ENCODE measurements at regions not wholly inside any gene's neighbourhood (a gene's known extent, or its start where the extent isn't known, plus 50 kb on each side); places are given as distances from the start of the nearest gene placed in this dataset.
A peak's percentile ranks its signal among the peaks of the same experiment; 100 is the strongest.

GRCh38 chr3:56985460-56985859, 75.0 kb upstream of the SPATA12 start:
- no peak for DNase-seq (ENCODE audit: low read depth)

DNA sequence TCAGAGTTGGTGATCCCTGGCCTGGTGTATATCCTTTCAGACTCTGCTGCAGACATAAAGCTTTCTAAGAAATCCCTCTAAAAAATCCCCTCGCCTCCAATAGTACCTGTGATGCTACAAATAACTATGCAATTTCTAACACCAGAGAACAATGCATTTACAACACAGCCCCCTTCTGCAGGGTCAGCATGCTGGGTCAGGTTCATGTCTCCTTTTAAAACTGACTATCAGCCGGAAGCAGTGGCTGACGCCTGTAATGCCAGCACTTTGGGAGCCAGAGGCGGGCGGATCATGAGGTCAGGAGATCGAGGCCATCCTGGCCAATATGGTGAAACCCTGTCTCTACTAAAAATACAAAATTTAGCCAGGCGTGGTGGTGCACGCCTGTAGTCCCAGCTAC, 77.0 kb upstream of the SPATA12 start:
- DNase-seq (ENCODE audit: low read depth) = no peak

GRCh38 chr3:56981445-56982230, 78.8 kb upstream of the SPATA12 start:
- no peak for DNase-seq (ENCODE audit: low read depth)

DNA sequence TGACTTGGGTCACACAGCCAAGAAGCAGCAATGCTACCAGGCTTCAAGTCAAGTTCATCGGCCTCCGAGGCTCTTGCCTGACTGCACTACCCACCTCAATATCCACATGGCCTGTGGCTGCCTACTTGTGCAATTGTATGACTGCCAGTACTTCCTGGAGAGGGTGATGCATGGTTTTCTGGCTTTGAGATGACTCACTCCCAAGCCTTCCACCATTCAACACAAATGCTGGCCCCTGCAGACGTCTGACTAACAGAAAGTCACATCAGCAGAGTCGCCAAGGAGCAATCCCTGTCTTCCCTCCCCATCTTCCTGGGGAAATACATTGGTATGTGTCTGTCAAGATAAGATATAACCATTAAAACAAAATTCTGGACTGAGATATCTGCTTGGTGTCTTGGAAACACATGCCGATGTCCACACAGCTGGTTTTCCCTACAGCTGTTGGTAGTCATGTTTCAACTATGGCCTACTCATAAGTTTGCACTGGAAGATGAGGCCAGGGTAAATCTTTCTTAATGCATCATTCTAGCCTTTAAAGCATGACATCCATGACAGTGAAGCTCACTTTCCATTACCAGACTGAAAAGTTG, 79.6 kb upstream of the SPATA12 start:
- DNase-seq (ENCODE audit: low read depth) = peak; percentile 4

DNA sequence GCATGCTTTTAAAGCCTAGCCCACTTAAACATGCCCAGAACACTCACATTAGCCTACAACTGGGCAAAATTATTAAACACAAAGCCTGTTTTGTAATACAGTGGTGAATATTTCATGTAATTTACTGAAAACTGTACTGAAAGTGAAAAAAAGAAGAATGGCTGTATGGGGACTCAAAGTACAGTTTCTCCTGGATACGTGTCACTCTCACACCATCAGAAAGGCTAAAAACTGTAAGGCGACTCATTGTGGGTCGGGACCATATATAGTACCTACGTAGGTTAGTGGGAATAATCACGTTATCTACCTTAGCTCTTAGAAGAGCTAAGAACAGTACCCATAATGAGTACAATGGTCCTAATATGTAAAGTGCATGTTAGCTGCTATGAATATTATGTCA, 80.2 kb upstream of the SPATA12 start:
- no peak for DNase-seq (ENCODE audit: low read depth)

DNA sequence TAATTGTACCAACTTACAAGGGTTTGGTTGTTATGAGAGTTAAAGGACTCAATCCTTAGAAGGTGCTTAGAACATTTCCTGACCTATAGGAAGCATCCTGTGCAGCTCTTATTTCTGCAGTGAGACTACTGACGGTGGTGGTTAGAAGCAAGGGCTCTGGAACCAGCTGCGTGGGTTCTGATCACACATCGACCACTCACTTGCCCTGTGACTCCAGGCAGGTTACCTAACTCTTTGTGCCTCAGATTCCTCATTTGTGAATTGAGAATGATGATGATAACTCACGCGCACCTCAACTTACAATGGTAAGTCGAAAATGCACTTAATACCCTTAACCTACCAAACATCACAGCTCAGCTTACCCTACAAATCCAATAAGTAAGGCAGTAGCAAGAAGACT, 80.7 kb upstream of the SPATA12 start:
- DNase-seq (ENCODE audit: low read depth) = no peak

DNA sequence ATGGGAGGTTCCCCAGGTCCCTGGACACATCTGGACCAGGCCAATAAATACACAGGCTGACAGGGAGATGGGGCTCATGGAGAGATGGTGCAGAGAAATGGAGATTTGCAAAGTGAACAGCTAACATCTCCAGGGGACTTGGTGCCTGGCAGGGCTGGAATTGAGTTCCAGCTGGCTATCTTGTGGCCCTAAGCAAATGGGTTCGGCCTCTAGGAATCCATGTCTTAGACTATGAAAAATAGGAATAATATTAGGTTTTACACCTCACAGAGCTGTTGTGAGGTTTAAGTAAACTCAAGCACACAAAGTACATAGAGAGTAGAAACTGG, 82.9 kb upstream of the SPATA12 start:
- DNase-seq (ENCODE audit: low read depth) = no peak

- no peak for DNase-seq (ENCODE audit: low read depth)
These were observed 83.6 kb upstream of the SPATA12 start for GRCh38 chr3:56976651-56977560.

GRCh38 chr3:56975567-56975966, 84.9 kb upstream of the SPATA12 start:
- DNase-seq (ENCODE audit: low read depth) = no peak

DNA sequence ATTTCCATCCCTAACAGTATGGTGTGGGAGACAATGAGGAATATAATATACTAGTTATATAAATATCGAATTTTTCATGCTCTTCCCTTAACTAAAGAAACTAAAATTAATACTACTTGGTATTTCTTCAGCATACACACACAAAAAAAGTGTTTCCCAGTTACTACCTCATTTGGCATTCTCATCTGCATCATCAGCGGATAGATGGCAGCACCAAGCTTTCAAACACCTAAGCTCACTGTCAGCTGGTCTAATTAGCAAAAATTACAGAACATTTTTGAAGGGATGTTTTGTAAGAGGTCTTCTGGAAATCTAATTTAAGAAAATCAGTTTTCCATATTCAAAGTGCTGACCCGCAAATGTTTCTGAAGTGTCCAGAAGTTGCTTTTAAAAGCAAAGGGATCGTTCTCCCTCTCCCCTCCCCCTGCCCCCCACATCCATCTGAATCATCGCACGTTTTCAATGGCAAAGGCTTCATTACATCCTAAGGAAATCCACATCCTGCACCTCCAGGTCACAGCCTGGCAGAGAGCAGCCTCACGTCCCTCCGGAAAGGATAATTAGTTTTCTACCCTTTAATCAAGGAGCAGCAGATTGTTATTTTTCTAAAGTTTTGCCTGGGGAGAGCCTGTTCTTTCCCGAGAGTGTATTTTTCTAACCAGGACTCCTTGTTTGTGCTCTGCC, 86.1 kb upstream of the SPATA12 start:
- no peak for DNase-seq (ENCODE audit: low read depth)

GRCh38 chr3:56971816-56972215, 88.6 kb upstream of the SPATA12 start:
- no peak for DNase-seq (ENCODE audit: low read depth)

DNA sequence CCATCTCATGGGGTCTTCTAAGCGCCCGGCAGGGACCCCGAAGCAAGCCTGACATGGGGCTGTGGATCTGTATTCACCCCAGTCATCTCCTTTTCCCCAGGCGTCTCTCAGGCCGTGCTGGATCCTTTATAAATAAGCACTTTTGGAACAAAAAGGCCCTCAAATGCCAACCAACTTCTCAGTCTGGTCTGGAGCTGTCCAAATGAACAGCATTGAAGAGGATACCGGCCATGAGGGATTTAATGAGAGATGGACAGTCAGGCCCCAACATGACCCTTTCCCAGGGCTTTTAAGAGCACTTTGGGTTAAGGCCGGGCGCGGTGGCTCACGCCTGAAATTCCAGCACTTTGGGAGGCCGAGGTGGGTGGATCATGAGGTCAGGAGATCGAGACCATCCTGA, 89.2 kb upstream of the SPATA12 start:
- DNase-seq (ENCODE audit: low read depth) = no peak

DNA sequence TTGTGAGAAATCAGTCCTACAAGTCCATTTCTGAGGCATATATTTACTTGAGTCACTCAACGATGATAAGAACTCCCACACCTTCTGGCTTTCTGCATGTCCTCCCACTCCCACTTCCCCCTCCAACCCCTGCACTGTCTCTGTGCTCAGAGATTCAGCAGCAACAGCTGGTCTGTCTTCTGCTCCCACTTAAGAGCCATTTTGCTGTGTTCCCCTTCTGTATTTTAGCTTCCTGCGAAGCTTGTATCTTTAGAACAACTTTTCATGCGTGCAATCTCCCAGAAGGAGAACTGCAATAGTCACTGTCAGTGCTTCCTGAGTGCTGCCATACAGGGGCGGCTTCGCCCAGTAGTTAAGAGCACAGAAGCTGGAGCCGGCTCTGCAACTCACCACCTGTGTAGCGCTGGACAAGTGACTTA, 90.0 kb upstream of the SPATA12 start:
- no peak for DNase-seq (ENCODE audit: low read depth)

DNA sequence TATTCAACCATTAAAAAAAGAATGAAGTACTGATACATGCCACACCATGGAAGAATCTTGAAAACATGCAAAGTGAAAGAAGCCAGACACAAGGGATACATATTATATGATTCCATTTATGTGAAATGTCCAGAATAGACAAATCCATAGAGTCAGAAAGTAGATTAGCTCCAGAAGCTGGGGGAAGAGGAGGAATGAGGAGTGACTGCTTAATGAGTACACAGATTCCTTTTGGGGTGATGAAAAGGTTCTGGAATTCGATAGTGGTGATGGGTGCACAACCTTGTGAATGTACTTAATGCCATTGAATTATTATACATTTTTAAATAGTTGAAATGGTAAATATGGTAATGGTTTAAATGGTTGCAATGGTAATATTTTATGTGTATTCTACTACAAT, 90.6 kb upstream of the SPATA12 start:
- DNase-seq (ENCODE audit: low read depth) = no peak

- DNase-seq (ENCODE audit: low read depth) = no peak
These were observed 94.0 kb upstream of the SPATA12 start for GRCh38 chr3:56966509-56966908.

DNA sequence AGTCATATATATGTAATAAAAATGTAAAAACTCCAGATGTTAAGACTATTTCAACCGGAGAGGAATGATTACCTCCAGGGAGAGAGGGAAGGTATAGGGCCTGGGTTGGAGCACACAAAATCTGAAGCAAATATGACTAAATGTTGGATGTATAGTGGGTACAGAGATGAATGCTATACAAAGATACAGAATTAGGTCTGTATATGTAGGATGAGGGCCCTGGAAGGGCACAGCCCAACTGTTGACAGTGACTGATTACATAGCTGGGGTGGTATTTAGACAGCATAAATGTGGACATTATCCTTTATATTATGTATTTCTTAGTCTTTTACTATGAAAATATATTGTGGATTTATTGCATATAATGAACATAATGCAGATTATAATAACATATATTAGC, 94.4 kb upstream of the SPATA12 start:
- no peak for DNase-seq (ENCODE audit: low read depth)

GRCh38 chr3:56962922-56963321, 97.5 kb upstream of the SPATA12 start:
- DNase-seq (ENCODE audit: low read depth) = no peak

GRCh38 chr3:56962206-56962605, 98.3 kb upstream of the SPATA12 start:
- DNase-seq (ENCODE audit: low read depth) = no peak

DNA sequence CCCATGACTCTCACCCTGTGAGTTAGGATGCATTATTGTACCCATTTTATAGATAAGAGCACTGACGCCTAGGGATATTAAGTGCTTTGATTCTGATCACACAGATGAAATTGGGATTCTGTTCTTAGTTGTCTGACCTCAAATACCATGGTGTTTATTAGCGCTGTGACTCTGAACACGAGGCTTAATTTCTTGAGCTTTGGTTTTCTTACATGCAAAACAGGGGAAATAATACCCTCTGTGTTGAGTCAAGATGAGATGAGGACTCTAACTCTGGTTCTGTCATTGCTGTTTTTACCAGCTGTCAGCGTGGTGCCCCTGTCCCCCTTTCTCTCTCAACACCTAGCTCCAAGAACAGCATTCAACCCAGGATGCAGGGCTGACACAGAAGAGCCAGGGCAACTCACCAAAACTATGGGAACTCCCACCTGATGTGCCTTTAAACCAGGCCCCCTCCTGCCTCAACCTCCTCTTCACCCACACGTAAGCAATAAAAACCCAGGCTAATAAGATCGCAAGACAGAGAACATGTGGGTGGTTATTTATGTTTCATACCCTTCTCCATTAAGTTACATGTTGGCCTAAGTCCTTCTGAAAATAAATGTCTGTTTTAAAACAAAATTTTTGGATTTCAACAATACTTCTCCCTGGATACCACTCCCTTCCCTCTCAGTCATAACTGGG, 100.1 kb upstream of the SPATA12 start:
- DNase-seq (ENCODE audit: low read depth) = no peak

DNA sequence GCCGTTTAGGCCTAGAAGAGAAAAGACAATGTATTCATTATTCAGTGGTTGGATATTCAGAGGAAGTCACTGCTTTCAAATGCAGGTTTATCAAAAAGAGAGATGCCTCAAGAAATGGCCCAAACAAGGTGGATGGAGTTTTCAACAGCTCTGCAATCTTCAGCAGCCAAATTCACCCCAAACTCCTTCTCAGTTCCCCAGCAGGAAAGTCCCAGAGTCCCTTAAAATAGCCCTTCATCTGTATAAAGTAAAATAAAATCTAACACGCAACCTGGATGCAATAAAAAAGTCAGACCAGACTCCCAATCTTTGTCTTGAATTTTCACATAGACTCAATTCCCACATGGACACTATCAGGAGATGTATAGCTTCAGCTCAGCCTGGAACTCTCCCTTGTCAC, 101.6 kb upstream of the SPATA12 start:
- DNase-seq (ENCODE audit: low read depth) = no peak

- no peak for DNase-seq (ENCODE audit: low read depth)
These were observed 102.9 kb upstream of the SPATA12 start for GRCh38 chr3:56957522-56957921.

DNA sequence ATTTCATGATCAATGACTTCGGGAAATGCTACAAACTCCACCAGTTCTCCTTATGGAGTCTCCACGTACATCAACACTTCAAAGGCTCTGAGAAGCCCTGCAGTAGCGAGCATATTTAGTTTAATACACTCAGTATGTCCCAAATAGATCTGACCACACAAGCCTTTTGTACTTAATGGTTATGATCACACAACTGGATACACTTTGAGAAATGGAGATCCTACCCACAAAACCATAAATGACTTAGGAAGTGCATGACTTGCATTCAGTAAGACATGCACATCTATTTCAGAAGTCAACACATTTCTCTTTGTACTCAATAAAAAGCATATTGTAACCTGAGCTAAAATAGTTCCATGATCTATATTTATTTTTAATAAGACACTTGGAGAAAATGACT, 103.6 kb upstream of the SPATA12 start:
- DNase-seq (ENCODE audit: low read depth) = no peak

Measured in stimulated activated CD8-positive, alpha-beta memory T cell treated with anti-CD3 and anti-CD28 coated beads, Interleukin-15, amount 100 ng/mL, for 1 hour (primary cell).